Colonic mucosa (tissue), 4 donors: ENCODE measurements at regions not wholly inside any gene's neighbourhood (a gene's known extent, or its start where the extent isn't known, plus 50 kb on each side); places are given as distances from the start of the nearest gene placed in this dataset.

ENCODE experiments used
- DNase-seq: peaks from one replicate; pipeline ENCODE4 v3.0.0-alpha.2; 2020
- H3K27ac ChIP-seq: fragments of 200-600 bp; one replicate; pipeline ENCODE4 v1.8.0; 2021
- H3K27me3 ChIP-seq: fragments of 200-600 bp; one replicate; pipeline ENCODE4 v1.8.0; 2021
- H3K36me3 ChIP-seq: fragments of 200-600 bp; one replicate; pipeline ENCODE4 v1.8.0; 2021
- H3K4me1 ChIP-seq: fragments of 200-600 bp; one replicate; pipeline ENCODE4 v1.8.0; 2021; ENCODE audit warnings: mild to moderate bottlenecking
- H3K4me3 ChIP-seq: fragments of 200-600 bp; one replicate; pipeline ENCODE4 v1.8.0; 2021
- H3K9ac ChIP-seq, 2 donors: one replicate each; pipeline ENCODE4 v1.7.0; 2013; ENCODE audit warnings: control low read depth in 2 of 2, low read depth in 2 of 2, low read length in 2 of 2
- H3K9me3 ChIP-seq: fragments of 200-600 bp; one replicate; pipeline ENCODE4 v1.8.0; 2021
- intact Hi-C: fragments of 100-400 bp; cut with DNase I; formaldehyde crosslinking; loops from one replicate; pipeline ENCODE4 v1.14.1; 2022
- TF ChIP-seq, protein P1 (sequence below): fragments of 200-600 bp; IDR thresholded peaks from one replicate; pipeline ENCODE4 v1.8.0; 2022; ENCODE audit warnings: antibody characterized with exemption, mild to moderate bottlenecking
- donor health status: healthy.
- donor health status: DM: no; HTN: no; CAD: no.
- donor health status: DM: no; HTN: no; CAD: no.

DNA sequence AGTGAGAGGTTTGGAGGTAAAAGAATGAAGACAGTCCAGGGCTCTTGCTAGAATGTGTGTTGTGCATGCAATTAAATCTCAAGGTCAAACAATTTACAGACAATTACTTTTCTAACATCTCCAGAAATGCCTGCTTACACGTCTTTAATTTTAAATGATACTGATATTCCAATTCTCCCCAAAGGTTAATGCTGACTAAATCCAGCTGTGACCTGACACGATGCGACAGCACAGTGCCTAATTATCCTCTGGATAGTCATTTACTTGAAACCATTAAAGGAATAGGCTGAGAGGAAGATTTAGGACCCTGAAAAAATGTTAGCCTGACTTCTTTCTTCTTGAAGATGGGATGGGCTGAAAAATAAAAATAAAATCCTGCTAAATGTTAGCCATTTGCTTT lies 178.2 kb upstream of the MMS22L start:
- Histone ChIP-seq H3K27ac (no peak overlapping the region), H3K9ac (no peak overlapping the region), H3K4me3 (no peak overlapping the region), H3K4me1 (no peaks in the 10 kb centered on the region), H3K27me3 (no peaks in the 10 kb centered on the region), H3K36me3 (no peaks in the 10 kb centered on the region), H3K9me3 (no peaks in the 10 kb centered on the region)
- TF ChIP-seq, protein P1, sequence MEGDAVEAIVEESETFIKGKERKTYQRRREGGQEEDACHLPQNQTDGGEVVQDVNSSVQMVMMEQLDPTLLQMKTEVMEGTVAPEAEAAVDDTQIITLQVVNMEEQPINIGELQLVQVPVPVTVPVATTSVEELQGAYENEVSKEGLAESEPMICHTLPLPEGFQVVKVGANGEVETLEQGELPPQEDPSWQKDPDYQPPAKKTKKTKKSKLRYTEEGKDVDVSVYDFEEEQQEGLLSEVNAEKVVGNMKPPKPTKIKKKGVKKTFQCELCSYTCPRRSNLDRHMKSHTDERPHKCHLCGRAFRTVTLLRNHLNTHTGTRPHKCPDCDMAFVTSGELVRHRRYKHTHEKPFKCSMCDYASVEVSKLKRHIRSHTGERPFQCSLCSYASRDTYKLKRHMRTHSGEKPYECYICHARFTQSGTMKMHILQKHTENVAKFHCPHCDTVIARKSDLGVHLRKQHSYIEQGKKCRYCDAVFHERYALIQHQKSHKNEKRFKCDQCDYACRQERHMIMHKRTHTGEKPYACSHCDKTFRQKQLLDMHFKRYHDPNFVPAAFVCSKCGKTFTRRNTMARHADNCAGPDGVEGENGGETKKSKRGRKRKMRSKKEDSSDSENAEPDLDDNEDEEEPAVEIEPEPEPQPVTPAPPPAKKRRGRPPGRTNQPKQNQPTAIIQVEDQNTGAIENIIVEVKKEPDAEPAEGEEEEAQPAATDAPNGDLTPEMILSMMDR: no peak
- DNase-seq: no peak
- intact Hi-C loops: no loop called here

DNA sequence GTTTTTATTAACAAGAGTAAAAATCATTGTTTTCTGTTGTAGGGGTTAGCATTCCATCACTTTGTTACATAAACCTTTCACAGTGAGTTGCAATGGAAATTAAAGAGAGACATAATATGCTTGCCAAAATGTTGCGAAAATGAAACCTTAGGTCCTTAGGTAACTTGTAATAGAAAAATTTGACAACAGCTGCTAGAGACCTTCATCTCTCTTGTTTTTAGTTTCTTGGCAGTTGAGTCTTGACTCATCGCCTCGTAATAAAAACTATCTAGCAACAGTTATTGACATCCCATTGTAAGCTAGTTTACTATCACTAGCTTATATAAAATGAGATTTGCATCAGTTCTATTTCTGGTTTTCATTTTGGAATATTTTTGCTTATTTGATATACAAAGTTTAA lies 179.0 kb upstream of the MMS22L start:
- Histone ChIP-seq H3K4me1 (no peaks in the 10 kb centered on the region), H3K27me3 (no peaks in the 10 kb centered on the region), H3K4me3 (no peak overlapping the region), H3K9me3 (no peaks in the 10 kb centered on the region), H3K27ac (no peak overlapping the region), H3K9ac (no peak overlapping the region), H3K36me3 (no peaks in the 10 kb centered on the region)
- intact Hi-C loops: no loop called here
- no peak for DNase-seq
- TF ChIP-seq, protein P1: no peak

DNA sequence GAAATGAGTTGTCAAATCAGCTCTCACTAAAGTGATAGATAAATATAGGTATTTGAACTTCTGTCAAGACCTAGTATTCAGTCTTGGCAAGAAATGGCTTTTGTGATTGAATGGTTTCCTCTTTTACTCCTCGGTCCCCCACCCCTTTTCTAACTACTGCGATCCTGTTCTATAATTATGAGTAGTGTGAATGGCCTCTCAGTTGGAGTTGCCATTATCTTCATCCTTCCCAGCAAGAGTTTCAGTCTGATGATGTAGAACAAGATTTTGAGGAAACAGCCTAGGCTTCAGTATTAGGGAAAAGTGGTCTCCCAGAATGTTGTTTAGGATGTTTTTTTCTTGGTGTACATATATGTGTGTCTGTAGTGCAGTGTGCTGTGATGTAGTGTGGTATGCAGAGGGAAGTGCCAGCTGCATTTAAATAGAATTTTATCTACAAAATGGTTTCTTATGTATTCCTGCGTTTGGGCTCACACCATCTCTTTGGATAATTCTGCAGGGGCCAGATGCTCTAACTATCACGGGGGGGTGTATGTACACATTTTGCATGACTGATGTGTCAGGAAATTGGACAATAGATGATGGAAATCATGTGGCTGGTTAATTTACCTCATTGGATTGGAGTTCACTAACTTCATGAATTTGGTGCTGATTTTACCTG lies 180.1 kb upstream of the MMS22L start:
- DNase-seq: no peak
- TF ChIP-seq, protein P1: no peak
- Histone ChIP-seq H3K27me3 (no peaks in the 10 kb centered on the region), H3K9me3 (no peaks in the 10 kb centered on the region), H3K4me1 (no peaks in the 10 kb centered on the region), H3K9ac (no peak overlapping the region), H3K4me3 (no peak overlapping the region), H3K27ac (no peak overlapping the region), H3K36me3 (no peaks in the 10 kb centered on the region)
- intact Hi-C loops: no loop called here

DNA sequence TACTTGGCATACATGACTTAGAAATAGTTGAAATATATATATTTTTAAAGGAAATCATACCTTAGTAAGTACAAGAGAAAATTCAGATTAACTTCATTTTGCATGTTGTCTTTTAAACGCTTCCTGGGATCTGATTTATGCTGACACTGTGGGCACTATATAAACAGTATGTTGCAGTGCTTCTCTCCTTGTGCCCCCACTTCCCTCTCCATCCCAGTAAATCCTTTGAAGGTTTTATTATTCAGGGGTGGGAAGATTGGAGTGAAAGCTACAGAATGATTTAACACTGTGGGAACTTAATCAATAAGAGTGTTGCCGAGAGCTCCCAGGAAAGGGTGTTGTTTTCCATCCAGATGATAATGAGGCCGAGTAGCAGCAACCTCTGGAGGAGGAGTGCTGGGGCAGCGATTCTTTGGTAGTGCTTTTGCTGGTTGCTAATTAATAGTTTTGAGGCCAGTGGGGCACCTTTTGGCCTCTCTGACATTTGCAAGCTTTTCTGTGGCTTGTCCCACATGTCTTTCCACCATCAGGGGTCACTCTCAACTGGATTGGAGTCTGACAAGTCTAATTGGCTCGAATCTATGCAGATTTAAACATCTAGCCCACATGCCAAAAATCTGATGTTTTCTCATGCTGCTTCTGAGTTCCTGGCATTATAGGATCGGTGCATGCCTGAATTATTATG lies 183.0 kb upstream of the MMS22L start:
- TF ChIP-seq, protein P1: no peak
- intact Hi-C loops: no loop called here
- Histone ChIP-seq H3K27ac (no peak overlapping the region), H3K9ac (no peak overlapping the region), H3K4me1 (no peaks in the 10 kb centered on the region), H3K36me3 (no peaks in the 10 kb centered on the region), H3K4me3 (no peak overlapping the region), H3K9me3 (no peaks in the 10 kb centered on the region), H3K27me3 (no peaks in the 10 kb centered on the region)
- no peak for DNase-seq

DNA sequence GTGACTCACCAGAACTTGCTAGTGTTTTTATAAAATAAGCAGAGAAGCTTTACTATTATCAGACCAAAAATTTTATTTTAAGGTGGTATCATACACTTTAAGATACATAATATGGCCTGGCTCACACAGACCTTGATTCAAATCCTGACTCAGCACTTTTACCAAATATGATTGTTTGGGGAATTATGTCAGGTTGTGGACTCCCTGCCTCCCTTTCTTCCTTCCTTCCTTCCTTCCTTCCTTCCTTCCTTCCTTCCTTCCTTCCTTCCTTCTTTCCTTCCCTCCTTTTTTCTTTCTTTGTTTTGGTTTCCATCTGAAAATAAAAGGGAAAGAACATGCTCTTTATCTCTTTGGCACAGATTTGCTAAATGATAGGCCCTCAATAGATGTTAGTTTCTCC lies 186.0 kb upstream of the MMS22L start:
- TF ChIP-seq, protein P1: no peak
- H3K36me3 ChIP-seq: no peaks in the 10 kb centered on the region
- H3K4me3 ChIP-seq: no peak overlapping the region
- no peaks in the 10 kb centered on the region for H3K9me3 ChIP-seq
- no peak overlapping the region for H3K27ac ChIP-seq
- H3K27me3 ChIP-seq: no peaks in the 10 kb centered on the region
- DNase-seq: no peak
- H3K4me1 ChIP-seq: no peaks in the 10 kb centered on the region
- no peak overlapping the region for H3K9ac ChIP-seq
- intact Hi-C loops: no loop called here
